ENCODE measurements at regions not wholly inside any gene's neighbourhood (a gene's known extent, or its start where the extent isn't known, plus 50 kb on each side); places are given as distances from the start of the nearest gene placed in this dataset.

DNA sequence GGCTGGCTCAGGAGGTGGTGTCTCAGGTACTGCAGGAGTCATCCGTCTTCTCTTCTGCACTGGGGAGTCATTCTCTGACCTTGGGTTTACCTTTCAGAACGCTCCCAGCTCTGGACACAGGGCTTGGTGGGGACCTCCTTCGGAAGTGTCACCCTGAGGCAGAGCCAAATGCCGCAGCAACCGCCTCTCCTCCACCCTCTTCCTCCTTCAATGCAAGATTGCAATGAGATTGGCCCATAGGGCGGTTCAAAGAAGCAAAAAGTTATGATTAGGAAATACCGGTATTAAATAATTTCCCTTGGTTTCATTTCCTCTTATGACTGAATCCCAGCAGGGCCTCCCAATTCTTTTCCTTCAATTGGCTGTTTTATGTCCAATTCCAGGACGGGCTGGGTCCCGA lies 178.8 kb downstream of the ACKR3 start:
- no peak for DNase-seq

GRCh38 chr2:236748801-236749200 lies 179.2 kb downstream of the ACKR3 start:
- no peak for DNase-seq

- DNase-seq, result no peak
These were observed 179.7 kb downstream of the ACKR3 start for GRCh38 chr2:236749346-236749745.

GRCh38 chr2:236752096-236752495 lies 182.5 kb downstream of the ACKR3 start:
- no peak for DNase-seq

DNA sequence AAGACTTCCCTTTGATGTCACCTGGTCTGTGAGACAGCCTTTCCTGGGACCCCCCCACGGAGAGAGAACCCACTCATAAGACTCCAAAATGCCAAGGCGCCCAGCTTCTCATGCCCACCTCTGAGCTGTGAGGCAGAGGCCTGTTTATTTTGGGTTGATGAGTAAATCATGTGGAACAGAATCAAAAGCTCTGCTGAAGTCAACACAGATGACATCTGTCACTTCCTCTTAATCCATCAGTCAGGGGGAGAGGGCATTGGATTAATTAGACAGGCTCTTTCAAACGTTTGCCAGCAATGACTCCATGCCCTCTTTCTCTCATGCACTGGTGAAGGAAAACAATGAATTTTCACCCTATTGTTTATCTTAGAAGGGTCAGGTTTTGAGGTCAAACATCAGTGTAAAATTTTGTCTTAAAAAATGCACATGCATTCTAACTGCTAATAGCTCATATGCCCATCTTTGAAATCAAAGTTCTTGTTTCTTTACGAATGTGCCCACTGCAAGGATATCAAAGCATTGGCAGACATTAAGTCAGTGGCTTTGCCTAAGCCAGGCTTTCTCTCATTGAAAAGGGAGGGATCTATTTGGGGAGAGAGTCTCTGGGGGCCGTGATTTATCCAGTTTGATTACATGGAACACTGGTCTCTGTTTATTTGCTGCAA lies 184.1 kb downstream of the ACKR3 start:
- no peak for DNase-seq

DNA sequence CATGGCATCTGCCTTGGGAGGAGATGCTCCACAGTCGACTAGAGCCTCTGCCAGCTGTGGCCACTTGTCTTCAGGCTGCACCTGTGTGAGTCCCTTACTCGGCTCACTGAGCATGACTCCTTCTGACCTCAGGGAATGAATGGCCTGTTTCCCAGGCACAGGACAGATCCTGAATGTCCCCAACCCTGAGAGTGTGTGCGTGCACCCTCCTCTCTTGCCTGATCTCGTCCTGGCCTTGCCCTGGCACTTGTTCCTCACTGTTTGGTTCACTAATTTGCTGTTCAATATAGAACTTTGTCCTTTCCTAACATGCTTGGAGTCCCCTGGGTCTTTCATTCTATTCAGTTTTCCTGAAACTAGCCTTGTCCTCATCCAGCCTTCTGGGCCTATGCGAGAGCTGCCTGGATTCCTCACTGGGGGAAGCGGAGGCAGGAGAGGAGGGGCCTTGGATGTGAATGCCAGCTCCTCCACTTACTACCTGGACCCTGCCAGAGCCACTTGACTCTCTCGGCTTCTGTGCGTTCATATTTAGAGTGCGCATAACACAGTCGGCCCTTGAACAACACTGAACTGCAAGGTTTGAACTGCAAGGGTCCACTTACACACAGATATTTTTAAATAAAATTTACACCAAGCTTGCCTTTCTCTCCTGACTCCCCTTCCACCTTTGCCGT lies 184.8 kb downstream of the ACKR3 start:
- no peak for DNase-seq

GRCh38 chr2:236755278-236755840 lies 185.7 kb downstream of the ACKR3 start:
- no peak for DNase-seq

DNA sequence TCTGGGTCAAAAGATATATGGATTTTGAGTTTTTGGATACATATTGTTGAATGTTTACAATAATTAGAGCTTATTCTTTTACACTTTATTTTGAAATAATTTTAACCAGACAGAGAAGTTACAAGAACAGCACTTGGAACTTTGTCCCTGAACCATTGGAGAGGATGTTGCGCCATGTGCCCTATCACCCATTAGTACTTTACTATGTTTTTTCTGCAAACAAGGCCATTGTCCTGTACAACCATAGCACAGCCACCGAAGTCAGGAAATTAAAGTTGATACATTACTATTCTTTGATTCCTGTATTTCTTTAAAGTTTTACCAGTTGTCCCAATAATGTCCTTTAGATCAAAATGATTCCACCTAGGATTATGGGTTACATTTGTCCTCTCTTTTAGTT lies 188.8 kb downstream of the ACKR3 start:
- no peak for DNase-seq

GRCh38 chr2:236760246-236760645 lies 190.6 kb downstream of the ACKR3 start:
- DNase-seq, result no peak

DNA sequence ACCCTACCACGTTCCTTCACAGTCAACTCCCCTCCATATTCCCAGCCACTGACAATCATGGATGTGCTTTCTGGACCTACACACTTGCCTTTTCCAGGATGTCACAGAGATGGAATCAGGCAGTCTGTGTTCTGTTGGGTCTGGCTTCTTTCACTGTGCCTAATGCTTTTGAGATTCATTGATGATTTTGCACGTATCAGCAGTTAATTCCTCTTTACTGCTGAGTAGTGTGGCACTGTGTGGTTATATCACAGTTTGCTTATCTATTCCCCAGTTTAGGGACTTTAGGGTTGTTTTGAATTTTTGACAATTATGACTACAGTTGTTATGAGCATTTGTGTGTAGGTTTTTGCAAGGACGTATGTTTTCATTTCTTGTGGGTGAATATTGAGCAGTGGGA lies 191.7 kb downstream of the ACKR3 start:
- no peak for DNase-seq

DNA sequence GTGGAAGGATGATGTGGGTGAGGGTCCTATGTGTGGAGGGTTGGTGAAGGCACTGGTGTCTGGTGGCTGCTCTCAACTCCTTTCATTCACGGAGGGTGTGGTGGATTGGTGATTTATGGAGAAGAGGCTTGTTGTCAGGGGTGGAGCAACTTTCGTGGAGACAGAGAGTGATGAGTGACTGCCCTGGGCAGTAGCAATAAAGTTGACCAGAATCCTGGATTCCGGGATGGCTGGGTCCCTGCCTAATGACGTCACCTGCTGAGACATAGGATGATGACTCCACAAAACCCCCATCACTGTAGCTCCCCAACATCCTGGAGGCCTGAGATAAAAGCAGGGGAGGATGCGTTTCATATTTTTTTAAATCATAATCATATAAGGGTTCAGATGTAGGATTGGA lies 193.0 kb downstream of the ACKR3 start:
- no peak for DNase-seq

- no peak for DNase-seq
These were observed 194.2 kb downstream of the ACKR3 start for GRCh38 chr2:236763857-236764256.

- no peak for DNase-seq
These were observed 195.1 kb downstream of the ACKR3 start for GRCh38 chr2:236764716-236765115.

GRCh38 chr2:236765478-236765877 lies 195.9 kb downstream of the ACKR3 start:
- no peak for DNase-seq

DNA sequence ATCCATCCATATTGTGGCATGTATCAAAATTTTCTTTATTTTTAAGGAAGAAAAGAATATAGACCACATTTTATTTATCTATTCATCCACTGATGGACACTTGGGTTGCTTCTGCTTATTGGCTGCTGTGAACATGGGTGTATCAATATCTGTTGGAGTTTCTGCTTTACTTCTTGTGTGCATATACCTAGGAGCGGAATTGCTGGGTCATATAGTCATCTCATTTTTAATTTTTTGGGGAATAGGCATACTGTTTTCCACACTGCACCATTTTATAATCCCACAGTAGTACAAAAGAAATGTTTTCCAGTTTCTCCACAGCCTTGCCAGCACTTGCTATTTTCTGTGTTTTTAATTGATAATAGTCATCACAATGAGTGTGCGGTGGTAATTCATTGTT lies 197.2 kb downstream of the ACKR3 start:
- DNase-seq, result no peak

DNA sequence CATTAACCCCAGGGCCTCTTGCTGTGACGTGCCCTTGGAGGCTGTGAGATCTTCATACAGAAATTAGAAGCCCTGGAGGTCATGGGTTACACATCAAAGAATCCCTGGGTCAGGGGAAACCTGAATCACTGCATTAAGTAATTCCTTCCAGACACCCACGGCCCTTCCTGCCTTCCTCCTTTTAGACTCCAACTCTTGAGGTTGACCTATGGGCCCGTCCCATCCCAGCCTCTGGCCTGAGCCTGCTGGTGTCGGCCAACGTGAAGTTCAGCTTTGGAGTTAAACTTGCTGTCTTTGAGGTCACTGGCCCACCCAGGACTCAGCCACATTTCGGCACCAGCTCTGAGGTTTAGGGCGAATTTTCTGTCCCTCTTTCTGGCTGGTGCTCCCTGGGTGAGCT lies 198.3 kb downstream of the ACKR3 start:
- no peak for DNase-seq

GRCh38 chr2:236768393-236769140 lies 198.9 kb downstream of the ACKR3 start:
- DNase-seq, result no peak

- DNase-seq, result no peak
These were observed 200.5 kb downstream of the ACKR3 start for GRCh38 chr2:236769981-236770671.

GRCh38 chr2:236772220-236772837 lies 202.7 kb downstream of the ACKR3 start:
- no peak for DNase-seq

GRCh38 chr2:236773206-236773605 lies 203.6 kb downstream of the ACKR3 start:
- DNase-seq, result no peak

- no peak for DNase-seq
These were observed 204.5 kb downstream of the ACKR3 start for GRCh38 chr2:236774171-236774570.

DNA sequence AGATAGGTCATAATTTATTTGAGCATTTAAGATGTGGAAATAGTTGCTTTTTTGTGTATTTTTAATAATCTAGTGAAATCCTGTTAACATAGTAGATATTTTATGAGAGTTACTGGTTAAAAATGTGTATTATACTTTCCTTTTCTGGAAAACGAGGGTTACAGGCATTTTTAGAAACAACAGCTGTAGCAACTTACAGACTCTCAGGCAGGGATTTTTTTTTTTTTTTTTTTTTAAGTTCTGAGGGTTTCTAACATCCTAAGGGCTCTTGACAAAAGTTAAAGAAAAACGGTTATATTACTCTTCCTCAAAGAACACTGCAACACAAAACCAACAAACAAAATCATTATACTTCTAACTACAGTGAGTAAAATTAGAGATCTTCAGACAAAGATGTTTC lies 205.9 kb downstream of the ACKR3 start:
- DNase-seq, result no peak

DNA sequence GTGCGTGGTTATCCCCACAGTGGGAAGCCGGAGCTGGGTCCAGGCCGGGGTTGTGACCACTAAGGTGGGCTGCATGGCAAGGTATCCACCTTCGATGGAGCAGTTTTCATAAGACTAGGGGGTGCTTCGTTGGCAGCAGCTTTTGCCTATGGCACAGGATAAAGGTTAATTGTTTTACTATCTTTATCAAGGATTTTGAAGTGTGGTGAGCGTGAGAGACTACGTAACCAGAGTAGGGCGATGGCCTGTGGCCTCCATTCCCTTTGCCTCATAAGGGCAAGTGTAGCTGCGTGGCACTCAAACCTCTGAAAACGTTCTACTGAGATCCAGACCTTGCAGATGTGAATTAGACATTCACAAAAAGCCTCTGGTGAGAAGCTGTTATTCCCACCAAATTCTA lies 206.6 kb downstream of the ACKR3 start:
- DNase-seq, result no peak

Measured in stimulated activated naive CD4-positive, alpha-beta T cell treated with Interleukin-2 at 50 U/mL for 16 hours (primary cell).